H9 (cell line): ENCODE measurements at regions not wholly inside any gene's neighbourhood (a gene's known extent, or its start where the extent isn't known, plus 50 kb on each side); places are given as distances from the start of the nearest gene placed in this dataset.

ENCODE experiments used
- DNase-seq: peaks from one replicate; pipeline ENCODE4 v3.0.0-alpha.2; 2017
- H2AFZ ChIP-seq: one replicate; pipeline ENCODE4 v1.6.1; 2013; ENCODE audit warnings: mild to moderate bottlenecking, low read length, control low read depth, moderate library complexity
- H2AK5ac ChIP-seq: 2 replicates; pipeline ENCODE4 v1.6.1; 2013; ENCODE audit warnings: low read length, control low read depth, mixed read lengths; ENCODE audit not compliant: insufficient read length
- H2BK120ac ChIP-seq: one replicate; pipeline ENCODE4 v1.6.1; 2013; ENCODE audit warnings: low read depth, mild to moderate bottlenecking, low read length, control low read depth, inconsistent platforms; ENCODE audit not compliant: poor library complexity, severe bottlenecking
- H2BK12ac ChIP-seq: 2 replicates; pipeline ENCODE4 v1.6.1; 2013; ENCODE audit warnings: low read length, control low read depth, mixed read lengths, low read depth; ENCODE audit not compliant: insufficient read length
- H2BK15ac ChIP-seq: 2 replicates; pipeline ENCODE4 v1.6.1; 2013; ENCODE audit warnings: low read depth, low read length, control low read depth
- H2BK20ac ChIP-seq: one replicate; pipeline ENCODE4 v1.6.1; 2013; ENCODE audit warnings: low read depth, mild to moderate bottlenecking, low read length, control low read depth, inconsistent platforms; ENCODE audit not compliant: poor library complexity, severe bottlenecking
- H2BK5ac ChIP-seq: 2 replicates; pipeline ENCODE4 v1.6.1; 2013; ENCODE audit warnings: low read length, control low read depth, mixed read lengths; ENCODE audit not compliant: insufficient read length
- H3K14ac ChIP-seq: 2 replicates; pipeline ENCODE4 v1.6.1; 2013; ENCODE audit warnings: low read length, control low read depth; ENCODE audit not compliant: insufficient read depth
- H3K18ac ChIP-seq: 2 replicates; pipeline ENCODE4 v1.6.1; 2013; ENCODE audit warnings: low read depth, mild to moderate bottlenecking, mixed read lengths, low read length, control low read depth; ENCODE audit not compliant: insufficient read length
- H3K23ac ChIP-seq: 2 replicates; pipeline ENCODE4 v1.6.1; 2013; ENCODE audit warnings: low read length, control low read depth, mixed read lengths, low read depth; ENCODE audit not compliant: insufficient read length
- H3K23me2 ChIP-seq: 2 replicates; pipeline ENCODE4 v1.6.1; 2013; ENCODE audit warnings: low read depth, mild to moderate bottlenecking, mixed read lengths, low read length, control low read depth; ENCODE audit not compliant: insufficient read length, poor library complexity, severe bottlenecking
- H3K27ac ChIP-seq: 2 replicates; pipeline ENCODE4 v1.5.1; 2013; ENCODE audit warnings: low read length, control low read depth, mixed read lengths, low read depth; ENCODE audit not compliant: insufficient read length
- H3K27me3 ChIP-seq: 2 replicates; pipeline ENCODE4 v1.6.1; 2013; ENCODE audit warnings: low read length, control low read depth, inconsistent platforms; ENCODE audit not compliant: insufficient read depth
- H3K4ac ChIP-seq: 2 replicates; pipeline ENCODE4 v1.6.1; 2013; ENCODE audit warnings: low read depth, mild to moderate bottlenecking, control low read depth, inconsistent platforms, low read length, moderate library complexity
- H3K4me1 ChIP-seq: 2 replicates; pipeline ENCODE4 v1.6.1; 2013; ENCODE audit warnings: low read length, control low read depth, inconsistent platforms; ENCODE audit not compliant: insufficient read depth
- H3K4me2 ChIP-seq: 2 replicates; pipeline ENCODE4 v1.6.1; 2013; ENCODE audit warnings: low read length, control low read depth, mixed read lengths; ENCODE audit not compliant: insufficient read length, insufficient read depth
- H3K56ac ChIP-seq: 2 replicates; pipeline ENCODE4 v1.6.1; 2013; ENCODE audit warnings: low read depth, mild to moderate bottlenecking, mixed read lengths, low read length, control low read depth; ENCODE audit not compliant: insufficient read length
- H3K79me1 ChIP-seq: 2 replicates; pipeline ENCODE4 v1.6.1; 2013; ENCODE audit warnings: low read depth, mild to moderate bottlenecking, moderate library complexity, low read length, control low read depth, inconsistent platforms; ENCODE audit not compliant: insufficient read depth, poor library complexity, severe bottlenecking
- H3K79me2 ChIP-seq: 2 replicates; pipeline ENCODE4 v1.6.1; 2013; ENCODE audit warnings: low read length, control low read depth, inconsistent platforms; ENCODE audit not compliant: insufficient read depth
- H3K9ac ChIP-seq: 2 replicates; pipeline ENCODE4 v1.6.1; 2013; ENCODE audit warnings: low read length, control low read depth, mixed read lengths; ENCODE audit not compliant: insufficient read length; ENCODE audit errors: extremely low read depth
- H3K9me3 ChIP-seq: one replicate; pipeline ENCODE4 v1.6.1; 2013; ENCODE audit warnings: low read depth, low read length, inconsistent platforms; ENCODE audit not compliant: control insufficient read depth
- H3T11ph ChIP-seq: one replicate; pipeline ENCODE4 v1.6.1; 2013; ENCODE audit warnings: mild to moderate bottlenecking, low read length, control low read depth, inconsistent platforms
- H4K20me1 ChIP-seq: one replicate; pipeline ENCODE4 v1.6.1; 2013; ENCODE audit not compliant: control insufficient read depth, insufficient read length, insufficient read depth
- H4K5ac ChIP-seq: 2 replicates; pipeline ENCODE4 v1.6.1; 2013; ENCODE audit warnings: low read depth, mild to moderate bottlenecking, mixed read lengths, low read length, control low read depth; ENCODE audit not compliant: insufficient read length
- H4K8ac ChIP-seq: replicated peaks from 2 replicates; pipeline ENCODE4 v1.6.1; 2013; ENCODE audit warnings: low read length, control low read depth, mixed read lengths, low read depth; ENCODE audit not compliant: insufficient read length
- H4K91ac ChIP-seq: 2 replicates; pipeline ENCODE4 v1.6.1; 2013; ENCODE audit warnings: low read depth, mild to moderate bottlenecking, moderate library complexity, mixed read lengths, low read length, control low read depth; ENCODE audit not compliant: insufficient read length
- H3K27ac Mint-ChIP-seq, 3 experiments: 2 replicates in 2 of 3; 3 replicates in 1 of 3; pipeline ENCODE4 v1.8.0; 2020 to 2021; ENCODE audit warnings: mixed read lengths in 3 of 3, mild to moderate bottlenecking in 1 of 3, moderate library complexity in 1 of 3
- H3K27me3 Mint-ChIP-seq: 2 replicates; pipeline ENCODE4 v1.8.0; 2021; ENCODE audit warnings: low read depth, mild to moderate bottlenecking, moderate library complexity, mixed read lengths
- H3K36me3 Mint-ChIP-seq, 3 experiments: 2 replicates in 2 of 3; 3 replicates in 1 of 3; pipeline ENCODE4 v1.8.0; 2020 to 2021; ENCODE audit warnings: low read depth in 3 of 3, mixed read lengths in 3 of 3; ENCODE audit not compliant: insufficient read depth in 1 of 3
- H3K4me1 Mint-ChIP-seq, 2 experiments: 2 replicates each; pipeline ENCODE4 v1.8.0; 2020; ENCODE audit warnings: mixed read lengths in 2 of 2
- H3K4me3 Mint-ChIP-seq, 2 experiments: 2 replicates in 1 of 2; 3 replicates in 1 of 2; pipeline ENCODE4 v1.8.0; 2020 to 2021; ENCODE audit warnings: mild to moderate bottlenecking in 2 of 2, mixed read lengths in 2 of 2, moderate library complexity in 1 of 2
- H3K9me3 Mint-ChIP-seq, 2 experiments: 2 replicates in 1 of 2; 3 replicates in 1 of 2; pipeline ENCODE4 v1.8.0; 2020; ENCODE audit warnings: mild to moderate bottlenecking in 2 of 2, mixed read lengths in 2 of 2, moderate library complexity in 1 of 2
- CTCF ChIP-seq: fragments of 200-600 bp; sonication (generic); conservative IDR thresholded peaks from 3 replicates; pipeline ENCODE4 v1.8.0; 2021; ENCODE audit warnings: antibody characterized with exemption, mild to moderate bottlenecking
- WGBS: extraction: QIAGEN DNeasy Blood & Tissue Kit; methylation state at CpG from one replicate; pipeline ENCODE4 v1.1.7; 2013; ENCODE audit warnings: missing lambda C conversion rate, low lambda C conversion rate, mixed read lengths; ENCODE audit not compliant: insufficient read length; ENCODE audit errors: extremely low coverage; 5-methylcytosine and 5-hydroxymethylcytosine counted together

- no peak overlapping the region for H3K18ac ChIP-seq
- H2BK12ac ChIP-seq: no peak overlapping the region
- no peak overlapping the region for H4K91ac ChIP-seq
- H3K4me1 Mint-ChIP-seq: peaks cover 11% of the 10 kb centered on the region in 2 experiments
- H2BK15ac ChIP-seq: no peak overlapping the region
- no peaks in the 10 kb centered on the region for H3K9me3 ChIP-seq
- no peaks in the 10 kb centered on the region for H3K79me1 ChIP-seq
- H3K4ac ChIP-seq: no peak overlapping the region
- no peak overlapping the region for H2BK120ac ChIP-seq
- no peak overlapping the region; a peak in 1 of 5 replicates for H3K4me3 Mint-ChIP-seq
- H4K8ac ChIP-seq: no peak overlapping the region
- H3K23ac ChIP-seq: no peak overlapping the region
- no peaks in the 10 kb centered on the region; a peak in 1 of 5 replicates for H3K9me3 Mint-ChIP-seq
- no peaks in the 10 kb centered on the region for H3K4me1 ChIP-seq
- H3K27me3 Mint-ChIP-seq: peaks cover 3% of the 10 kb centered on the region
- peaks cover 0 to 2% (median 0%) of the 10 kb centered on the region in 3 experiments; a peak in 2 of 7 replicates for H3K36me3 Mint-ChIP-seq
- H3K56ac ChIP-seq: no peak overlapping the region
- H2AFZ ChIP-seq: no peak overlapping the region
- H3K79me2 ChIP-seq: no peaks in the 10 kb centered on the region
- no peak overlapping the region for H3K14ac ChIP-seq
- no peak overlapping the region for H4K5ac ChIP-seq
- H3K27ac ChIP-seq: no peak overlapping the region
- no peak for DNase-seq
- H3K27me3 ChIP-seq: no peaks in the 10 kb centered on the region
- H3K4me2 ChIP-seq: no peak overlapping the region
- no peak for TF ChIP-seq CTCF
- H2BK5ac ChIP-seq: no peak overlapping the region
- no peaks in the 10 kb centered on the region for H3K23me2 ChIP-seq
- H3K27ac Mint-ChIP-seq: no peak overlapping the region
- H2BK20ac ChIP-seq: no peak overlapping the region
- no peak overlapping the region for H3K9ac ChIP-seq
- no peaks in the 10 kb centered on the region for H4K20me1 ChIP-seq
- WGBS: no CpG with 5 or more reads among the region's 3 CpGs
- H3T11ph ChIP-seq: no peak overlapping the region
- H2AK5ac ChIP-seq: no peak overlapping the region
Observed at GRCh38 chr13:24625331-24625731, 54.9 kb upstream of the ATP12A start.
